Gastrocnemius medialis (tissue), 4 donors: ENCODE measurements at regions not wholly inside any gene's neighbourhood (a gene's known extent, or its start where the extent isn't known, plus 50 kb on each side); places are given as distances from the start of the nearest gene placed in this dataset.

Experiments used
- CTCF ChIP-seq, 5 experiments: fragments of 450-650 bp in 3 of 5; fragments of 200-600 bp in 2 of 5; sonication (generic) in 2 of 5; IDR thresholded peaks in 4 of 5; conservative IDR thresholded peaks in 1 of 5; 1 replicate in 4 of 5; 2 replicates in 1 of 5; pipeline ENCODE4 v1.5.1; 2016 to 2019; ENCODE audit warnings: antibody characterized with exemption in 5 of 5, mild to moderate bottlenecking in 3 of 5, moderate library complexity in 3 of 5
- POLR2A ChIP-seq, 2 donors: fragments of 450-650 bp; IDR thresholded peaks; one replicate each; pipeline ENCODE4 v1.6.1; 2017; ENCODE audit warnings: antibody characterized with exemption in 2 of 2, mild to moderate bottlenecking in 2 of 2, moderate library complexity in 2 of 2

GRCh38 chr3:104746056-104746455 lies 620.7 kb upstream of the ALCAM start:
- no peak for TF ChIP-seq POLR2A (IDR thresholded peaks at IDR 0.05)
- no peak for TF ChIP-seq CTCF (IDR thresholded peaks at IDR 0.05 in 4 of 5, conservative IDR thresholded peaks at IDR 0.05 in 1 of 5)
